MM.1S (cell line): ENCODE measurements at regions not wholly inside any gene's neighbourhood (a gene's known extent, or its start where the extent isn't known, plus 50 kb on each side); places are given as distances from the start of the nearest gene placed in this dataset.

ENCODE experiments used
- CTCF ChIP-seq: fragments of 300-600 bp; sonication (generic); IDR thresholded peaks from 2 replicates; pipeline ENCODE4 v1.5.1; 2016; ENCODE audit warnings: antibody characterized with exemption, low read length, mixed read lengths
- EZH2 ChIP-seq: fragments of 300-600 bp; sonication (generic); optimal IDR thresholded peaks from 2 replicates; pipeline ENCODE3; 2017; ENCODE audit warnings: low read depth, mild to moderate bottlenecking, antibody characterized with exemption, low read length, mixed read lengths

GRCh38 chr13:107790397-107790796 lies 424.9 kb downstream of the LIG4 start:
- TF ChIP-seq CTCF, result no peak
- no peak for TF ChIP-seq EZH2
